ENCODE measurements at regions not wholly inside any gene's neighbourhood (a gene's known extent, or its start where the extent isn't known, plus 50 kb on each side); places are given as distances from the start of the nearest gene placed in this dataset.

DNA sequence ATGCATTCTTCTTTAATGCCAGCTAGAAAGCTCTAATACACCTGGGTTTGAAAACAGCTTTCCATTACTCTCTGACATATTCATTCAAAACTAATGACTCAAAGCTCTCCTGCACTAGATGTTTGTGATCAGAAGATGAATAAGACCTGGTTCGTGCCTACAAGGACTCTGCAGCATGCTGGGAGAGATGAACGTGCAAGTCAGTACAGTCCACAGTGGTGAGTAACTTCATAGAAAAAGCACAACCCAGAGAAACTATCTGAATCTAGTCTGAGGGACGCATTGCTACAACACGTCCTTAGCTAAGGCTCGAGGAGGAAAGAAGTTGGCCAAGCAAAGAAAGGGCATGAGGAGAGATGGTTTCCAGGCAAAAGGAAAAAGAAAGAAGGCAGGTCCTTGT is 234.3 kb downstream of the OSR1 start:
- TF ChIP-seq, protein P1, sequence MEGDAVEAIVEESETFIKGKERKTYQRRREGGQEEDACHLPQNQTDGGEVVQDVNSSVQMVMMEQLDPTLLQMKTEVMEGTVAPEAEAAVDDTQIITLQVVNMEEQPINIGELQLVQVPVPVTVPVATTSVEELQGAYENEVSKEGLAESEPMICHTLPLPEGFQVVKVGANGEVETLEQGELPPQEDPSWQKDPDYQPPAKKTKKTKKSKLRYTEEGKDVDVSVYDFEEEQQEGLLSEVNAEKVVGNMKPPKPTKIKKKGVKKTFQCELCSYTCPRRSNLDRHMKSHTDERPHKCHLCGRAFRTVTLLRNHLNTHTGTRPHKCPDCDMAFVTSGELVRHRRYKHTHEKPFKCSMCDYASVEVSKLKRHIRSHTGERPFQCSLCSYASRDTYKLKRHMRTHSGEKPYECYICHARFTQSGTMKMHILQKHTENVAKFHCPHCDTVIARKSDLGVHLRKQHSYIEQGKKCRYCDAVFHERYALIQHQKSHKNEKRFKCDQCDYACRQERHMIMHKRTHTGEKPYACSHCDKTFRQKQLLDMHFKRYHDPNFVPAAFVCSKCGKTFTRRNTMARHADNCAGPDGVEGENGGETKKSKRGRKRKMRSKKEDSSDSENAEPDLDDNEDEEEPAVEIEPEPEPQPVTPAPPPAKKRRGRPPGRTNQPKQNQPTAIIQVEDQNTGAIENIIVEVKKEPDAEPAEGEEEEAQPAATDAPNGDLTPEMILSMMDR (IDR thresholded peaks at IDR 0.05): no peak
- TF ChIP-seq POLR2A (IDR thresholded peaks at IDR 0.05): no peak

Measured in heart left ventricle (tissue), 13 donors.